HepG2 (cell line): ENCODE measurements at regions not wholly inside any gene's neighbourhood (a gene's known extent, or its start where the extent isn't known, plus 50 kb on each side); places are given as distances from the start of the nearest gene placed in this dataset.

Experiments used
- ATAC-seq: fragments of 200-7000 bp; cut with Tn5 transposase; 3 replicates; pipeline ENCODE4 v1.9.1; 2020; ENCODE audit warnings: mild to moderate bottlenecking, moderate library complexity
- BruUV-seq: library from RNA; stranded (reverse); fragments of 400-500 nt; replicated peaks from 2 replicates; lab custom pipeline; 2021; lab: Mats Ljungman, UMichigan
- CTCF ChIA-PET: fragments of 300-600 bp; formaldehyde crosslinking; extraction: SDS; loops from one replicate; lab custom pipeline; 2021; ENCODE audit warnings: low total read pairs, inconsistent platforms, low intra/inter-chr PET ratio; lab: Yijun Ruan, JAX
- POLR2A ChIA-PET: fragments of 350-600 bp; sonication (Branson Sonifier 250); formaldehyde crosslinking; loops from one replicate; lab custom pipeline; 2020; ENCODE audit warnings: antibody characterized with exemption, inconsistent platforms; lab: Yijun Ruan, JAX
- DNase-seq: peaks from one replicate; pipeline ENCODE4 v3.0.0-alpha.2; 2015; ENCODE audit warnings: low spot score
- FAIRE-seq: peaks from 3 replicates; lab custom pipeline; 2011; peaks lifted over from hg19 to GRCh38; lab: Jason Lieb, UNC
- H2AFZ ChIP-seq: one replicate; pipeline ENCODE4 v1.6.1; 2011; ENCODE audit warnings: low read length, inconsistent platforms
- H3K27ac ChIP-seq: fragments of 300-600 bp; 3 replicates; pipeline ENCODE4 v1.8.0; 2011; ENCODE audit warnings: mixed run types, mild to moderate bottlenecking, mixed read lengths, low read length, inconsistent platforms; ENCODE audit not compliant: insufficient read depth; ENCODE audit errors: extremely low read length
- H3K27me3 ChIP-seq, 2 experiments: fragments of 200-600 bp in 1 of 2; 2 replicates in 1 of 2; 3 replicates in 1 of 2; pipeline versions ENCODE4 v1.6.0 to v1.8.0; 2011; ENCODE audit warnings: low read length in 2 of 2, mild to moderate bottlenecking in 2 of 2, moderate library complexity in 2 of 2, inconsistent platforms in 1 of 2; ENCODE audit not compliant: insufficient read depth in 2 of 2, control insufficient read depth in 1 of 2
- H3K36me3 ChIP-seq, 2 experiments: fragments of 200-600 bp in 1 of 2; replicated peaks in 1 of 2; 2 replicates in 1 of 2; 3 replicates in 1 of 2; pipeline versions ENCODE4 v1.5.1 to v1.8.0; 2011; ENCODE audit warnings: low read length in 2 of 2, inconsistent platforms in 1 of 2; ENCODE audit not compliant: insufficient read depth in 2 of 2, control insufficient read depth in 1 of 2
- H3K4me1 ChIP-seq: 2 replicates; pipeline ENCODE4 v1.5.1; 2012; ENCODE audit warnings: low read length, inconsistent platforms; ENCODE audit not compliant: insufficient read depth
- H3K4me2 ChIP-seq: 2 replicates; pipeline ENCODE4 v1.6.0; 2011; ENCODE audit warnings: low read depth, low read length, inconsistent platforms
- H3K4me3 ChIP-seq, 3 experiments: fragments of 200-600 bp in 1 of 3; sonication (generic), shearing (Covaris generic) in 1 of 3; replicated peaks in 1 of 3; 2 replicates each; pipeline ENCODE4 v1.5.1; 2011 to 2016; ENCODE audit warnings: low read length in 3 of 3, inconsistent platforms in 2 of 3, low read depth in 2 of 3, mild to moderate bottlenecking in 2 of 3, control low read depth in 1 of 3, mixed read lengths in 1 of 3; ENCODE audit not compliant: insufficient read depth in 1 of 3
- H3K79me2 ChIP-seq: one replicate; pipeline ENCODE4 v1.6.1; 2011; ENCODE audit warnings: low read length, inconsistent platforms; ENCODE audit not compliant: insufficient read depth
- H3K9ac ChIP-seq: 2 replicates; pipeline ENCODE4 v1.6.0; 2011; ENCODE audit warnings: mild to moderate bottlenecking, low read depth, low read length, inconsistent platforms; ENCODE audit not compliant: insufficient read depth
- H3K9me3 ChIP-seq: 2 replicates; pipeline ENCODE4 v1.5.1; 2012; ENCODE audit warnings: mild to moderate bottlenecking, low read length
- H4K20me1 ChIP-seq: 2 replicates; pipeline ENCODE4 v1.6.0; 2011; ENCODE audit warnings: inconsistent platforms, mild to moderate bottlenecking, low read length, moderate library complexity; ENCODE audit not compliant: insufficient read depth
- CCDC6 ChIP-seq: sonication (generic); formaldehyde crosslinking; IDR thresholded peaks from 2 replicates; pipeline ENCODE4 v1.8.1; 2022; ENCODE audit warnings: mild to moderate bottlenecking, missing genetic modification reagents, moderate library complexity
- CREM ChIP-seq, 2 experiments: sonication (generic) in 1 of 2; formaldehyde crosslinking in 1 of 2; IDR thresholded peaks; 2 replicates each; pipeline versions ENCODE4 v1.4.0 to v1.6.1; 2016 to 2020; ENCODE audit warnings: antibody characterized with exemption in 1 of 2, mild to moderate bottlenecking in 1 of 2, missing genetic modification reagents in 1 of 2
- NPAS2 ChIP-seq: sonication (generic); formaldehyde crosslinking; IDR thresholded peaks from 2 replicates; pipeline ENCODE4 v1.8.0; 2022; ENCODE audit warnings: mild to moderate bottlenecking, missing genetic modification reagents, borderline replicate concordance
- PRDM4 ChIP-seq: sonication (generic); formaldehyde crosslinking; IDR thresholded peaks from 2 replicates; pipeline ENCODE4 v1.9.0; 2021; ENCODE audit warnings: missing genetic modification reagents, borderline replicate concordance
- SNAI1 ChIP-seq: sonication (generic); formaldehyde crosslinking; IDR thresholded peaks from 2 replicates; pipeline ENCODE4 v1.5.0; 2020; ENCODE audit warnings: mild to moderate bottlenecking, missing genetic modification reagents, borderline replicate concordance
- TCF12 ChIP-seq, 2 experiments: fragments of 450-650 bp in 1 of 2; sonication (generic) in 1 of 2; formaldehyde crosslinking in 1 of 2; IDR thresholded peaks; 2 replicates each; pipeline versions ENCODE4 v1.6.1 to v1.8.0; 2017 to 2022; ENCODE audit warnings: antibody characterized with exemption in 1 of 2, mild to moderate bottlenecking in 1 of 2, missing genetic modification reagents in 1 of 2, moderate library complexity in 1 of 2
- THAP9 ChIP-seq: sonication (generic); formaldehyde crosslinking; IDR thresholded peaks from 2 replicates; pipeline ENCODE4; 2020; ENCODE audit warnings: missing genetic modification reagents, mild to moderate bottlenecking, borderline replicate concordance
- ZBTB8A ChIP-seq: sonication (generic); formaldehyde crosslinking; IDR thresholded peaks from 2 replicates; pipeline ENCODE4 v1.4.0; 2020; ENCODE audit warnings: mild to moderate bottlenecking, low read depth, missing genetic modification reagents, borderline replicate concordance
- ZMAT5 ChIP-seq: sonication (generic); formaldehyde crosslinking; IDR thresholded peaks from 2 replicates; pipeline ENCODE4 v1.5.0; 2020; ENCODE audit warnings: mild to moderate bottlenecking, low read depth, missing genetic modification reagents, borderline replicate concordance
- ZNF567 ChIP-seq: sonication (generic); formaldehyde crosslinking; IDR thresholded peaks from 2 replicates; pipeline ENCODE4 v1.8.1; 2023; ENCODE audit warnings: mild to moderate bottlenecking, missing genetic modification reagents, borderline replicate concordance
- WGBS: methylation state at CpG from one replicate; pipeline ENCODE4 v1.1.6; 2017; ENCODE audit warnings: low lambda C conversion rate; 5-methylcytosine and 5-hydroxymethylcytosine counted together
- in situ Hi-C: cut with HindIII; loops from 2 replicates; pipeline ENCODE4 v1.10.0; 2017; ENCODE audit warnings: low pct_unique_long_range_greater_than_20kb; ENCODE audit not compliant: extremely low pct_ligation_motif_present
- intact Hi-C: fragments of 100-400 bp; cut with micrococcal nuclease; formaldehyde crosslinking; loops from one replicate; pipeline ENCODE4 v1.10.0; 2022; ENCODE audit not compliant: unreplicated experiment
- TF ChIP-seq, protein P1 (sequence below): sonication (generic); formaldehyde crosslinking; IDR thresholded peaks from 2 replicates; pipeline ENCODE4 v1.5.0; 2020; ENCODE audit warnings: missing genetic modification reagents, mild to moderate bottlenecking, borderline replicate concordance
- TF ChIP-seq, protein P2 (sequence below), 2 experiments: sonication (generic) in 1 of 2; formaldehyde crosslinking in 1 of 2; IDR thresholded peaks; 2 replicates each; pipeline versions ENCODE4 v1.5.1 to v1.6.1; 2011 to 2020; ENCODE audit warnings: borderline replicate concordance in 1 of 2, low read depth in 1 of 2, low read length in 1 of 2, mild to moderate bottlenecking in 1 of 2, missing genetic modification reagents in 1 of 2, moderate library complexity in 1 of 2

DNA sequence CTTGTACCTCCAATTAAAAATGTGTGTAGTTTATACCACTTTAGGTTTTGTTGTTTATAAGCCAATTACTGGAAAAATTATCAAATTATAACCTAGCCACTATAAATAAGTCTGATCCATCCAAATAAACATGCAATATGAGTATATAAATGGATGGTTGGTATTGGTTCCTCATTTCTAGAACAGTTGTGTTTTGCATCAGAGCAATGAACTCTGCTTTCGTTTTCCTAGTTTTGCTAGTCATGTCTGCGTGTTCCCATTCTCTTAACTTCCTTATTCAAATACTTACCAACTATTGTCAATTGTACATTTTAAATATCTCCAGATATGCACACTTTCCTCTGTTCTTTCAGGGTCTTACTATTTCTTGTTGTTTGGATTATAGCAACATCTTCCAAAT, 641.7 kb downstream of the NR4A2 start (continued):
- TF ChIP-seq ZMAT5 (CRISPR knock-in tag): no peak
- TF ChIP-seq SNAI1 (CRISPR knock-in tag): no peak
- no peak for TF ChIP-seq NPAS2 (CRISPR knock-in tag)
- no peak for TF ChIP-seq CREM (IDR thresholded peaks at IDR 0.05)
- TF ChIP-seq CREM (CRISPR knock-in tag; IDR thresholded peaks at IDR 0.05): no peak
- no peak for TF ChIP-seq TCF12 (IDR thresholded peaks at IDR 0.05)
- TF ChIP-seq TCF12 (CRISPR knock-in tag; IDR thresholded peaks at IDR 0.05): no peak

GRCh38 chr2:155689791-155690190, 642.7 kb downstream of the NR4A2 start:
- BruUV-seq: no TSS peak
- H3K36me3 ChIP-seq: no peaks in the 10 kb centered on the region
- H4K20me1 ChIP-seq: no peaks in the 10 kb centered on the region
- ChIA-PET POLR2A (no interaction called here), CTCF (no interaction called here)
- H3K9ac ChIP-seq: no peak overlapping the region
- H3K27ac ChIP-seq: no peak overlapping the region
- no peak overlapping the region for H2AFZ ChIP-seq
- in situ Hi-C loops: no loop called here
- H3K4me2 ChIP-seq: no peak overlapping the region
- FAIRE-seq (no peak), ATAC-seq (no peak), DNase-seq (no peak)
- no peaks in the 10 kb centered on the region for H3K4me1 ChIP-seq
- no peak overlapping the region for H3K4me3 ChIP-seq
- no peaks in the 10 kb centered on the region for H3K27me3 ChIP-seq
- no peaks in the 10 kb centered on the region for H3K79me2 ChIP-seq
- no peaks in the 10 kb centered on the region for H3K9me3 ChIP-seq
- WGBS: 15% methylated on average over 4 of the region's 4 CpGs
- intact Hi-C loops: no loop called here
- TF ChIP-seq THAP9 (CRISPR knock-in tag): no peak
- TF ChIP-seq, protein P1, sequence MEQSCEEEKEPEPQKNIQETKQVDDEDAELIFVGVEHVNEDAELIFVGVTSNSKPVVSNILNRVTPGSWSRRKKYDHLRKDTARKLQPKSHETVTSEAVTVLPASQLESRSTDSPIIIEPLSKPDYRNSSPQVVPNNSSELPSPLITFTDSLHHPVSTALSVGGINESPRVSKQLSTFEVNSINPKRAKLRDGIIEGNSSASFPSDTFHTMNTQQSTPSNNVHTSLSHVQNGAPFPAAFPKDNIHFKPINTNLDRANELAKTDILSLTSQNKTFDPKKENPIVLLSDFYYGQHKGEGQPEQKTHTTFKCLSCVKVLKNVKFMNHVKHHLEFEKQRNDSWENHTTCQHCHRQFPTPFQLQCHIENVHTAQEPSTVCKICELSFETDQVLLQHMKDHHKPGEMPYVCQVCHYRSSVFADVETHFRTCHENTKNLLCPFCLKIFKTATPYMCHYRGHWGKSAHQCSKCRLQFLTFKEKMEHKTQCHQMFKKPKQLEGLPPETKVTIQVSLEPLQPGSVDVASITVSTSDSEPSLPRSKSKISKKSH: no peak
- TF ChIP-seq PRDM4 (CRISPR knock-in tag): no peak
- TF ChIP-seq ZBTB8A: no peak
- TF ChIP-seq, protein P2, sequence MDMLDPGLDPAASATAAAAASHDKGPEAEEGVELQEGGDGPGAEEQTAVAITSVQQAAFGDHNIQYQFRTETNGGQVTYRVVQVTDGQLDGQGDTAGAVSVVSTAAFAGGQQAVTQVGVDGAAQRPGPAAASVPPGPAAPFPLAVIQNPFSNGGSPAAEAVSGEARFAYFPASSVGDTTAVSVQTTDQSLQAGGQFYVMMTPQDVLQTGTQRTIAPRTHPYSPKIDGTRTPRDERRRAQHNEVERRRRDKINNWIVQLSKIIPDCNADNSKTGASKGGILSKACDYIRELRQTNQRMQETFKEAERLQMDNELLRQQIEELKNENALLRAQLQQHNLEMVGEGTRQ (IDR thresholded peaks at IDR 0.05; ENCODE audit: low read depth, low read length): no peak
- TF ChIP-seq, protein P2 (CRISPR knock-in tag; IDR thresholded peaks at IDR 0.05; ENCODE audit: borderline replicate concordance): no peak
- TF ChIP-seq CCDC6 (CRISPR knock-in tag): no peak
- TF ChIP-seq ZNF567 (CRISPR knock-in tag): no peak
